ENCODE measurements at regions not wholly inside any gene's neighbourhood (a gene's known extent, or its start where the extent isn't known, plus 50 kb on each side); places are given as distances from the start of the nearest gene placed in this dataset.

DNA sequence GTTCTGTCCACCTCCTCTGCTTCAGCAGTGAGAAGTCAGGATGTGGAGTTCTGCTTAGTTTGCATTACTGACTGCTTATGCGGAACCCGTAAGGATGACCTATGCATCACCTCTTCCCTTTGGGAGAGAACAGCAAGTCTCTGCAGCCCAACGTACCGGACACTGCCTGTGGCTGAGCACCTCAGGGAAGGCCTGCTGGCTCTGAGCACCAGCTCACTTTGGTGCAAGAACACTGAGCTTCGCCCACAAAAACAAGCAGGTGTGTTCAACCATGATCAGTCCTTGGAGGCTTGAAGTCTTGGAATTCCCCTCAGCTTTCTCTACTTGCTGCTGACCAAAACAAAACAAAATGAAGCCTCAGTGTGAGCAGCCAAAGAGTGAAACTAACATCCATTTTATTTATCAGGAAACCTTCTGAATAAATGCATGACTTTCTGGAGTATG, 52.7 kb upstream of the NCK2 start:
- Mint-ChIP-seq H3K27me3 (no peaks in the 10 kb centered on the region), H3K4me3 (no peak overlapping the region), H3K4me1 (no peaks in the 10 kb centered on the region), H3K27ac (no peak overlapping the region), H3K9me3 (ENCODE audit: low read depth) (peaks cover 2% of the 10 kb centered on the region), H3K36me3 (peaks cover 1% of the 10 kb centered on the region)
- CTCF ChIA-PET, result no interaction called here
- no peak for DNase-seq
- ATAC-seq, result no peak

DNA sequence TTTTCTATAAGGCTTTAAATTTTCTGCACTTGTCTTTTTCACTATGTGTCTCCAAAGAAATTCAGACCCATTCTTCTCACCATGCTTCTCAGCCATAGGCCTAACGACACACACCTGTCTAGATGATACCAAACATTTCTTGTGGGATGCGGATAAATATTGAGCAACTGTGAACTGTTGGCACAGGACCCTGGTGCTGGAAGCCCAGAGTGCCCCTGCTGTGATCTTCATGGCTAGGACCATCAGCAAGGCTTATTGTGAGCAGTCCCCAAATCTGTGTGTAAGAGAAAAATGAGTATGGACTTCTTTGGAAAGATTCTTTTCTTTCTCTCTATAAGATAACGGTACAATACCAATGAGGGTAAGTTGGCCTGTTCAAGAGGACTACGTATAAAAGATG, 54.1 kb upstream of the NCK2 start:
- no peak for ATAC-seq
- Mint-ChIP-seq H3K27ac (no peak overlapping the region), H3K36me3 (peaks cover 1% of the 10 kb centered on the region), H3K4me3 (no peak overlapping the region), H3K9me3 (ENCODE audit: low read depth) (peaks cover 2% of the 10 kb centered on the region), H3K27me3 (no peaks in the 10 kb centered on the region), H3K4me1 (no peaks in the 10 kb centered on the region)
- CTCF ChIA-PET, result no interaction called here
- DNase-seq, result no peak

DNA sequence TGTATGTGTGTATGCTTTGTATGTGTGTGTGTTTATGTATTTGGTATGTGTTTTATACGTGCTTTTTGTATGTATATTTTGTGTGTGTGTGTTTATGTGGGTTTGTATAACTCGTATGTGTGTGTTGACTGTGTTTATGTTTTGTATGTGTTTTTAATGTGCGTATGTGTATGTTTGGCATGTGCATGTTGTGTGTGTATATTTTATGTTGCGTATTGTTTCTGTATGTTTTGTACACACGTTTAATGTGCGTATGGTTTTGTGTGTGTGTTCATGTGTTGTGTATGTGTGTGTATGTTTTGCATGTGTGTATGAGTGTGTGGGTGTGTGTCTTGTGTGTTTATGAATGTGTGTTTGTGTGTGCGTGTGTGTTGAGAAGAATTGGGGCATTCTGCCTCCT, 55.2 kb upstream of the NCK2 start:
- Mint-ChIP-seq H3K27me3 (no peaks in the 10 kb centered on the region), H3K4me3 (no peak overlapping the region), H3K9me3 (ENCODE audit: low read depth) (peaks cover 2% of the 10 kb centered on the region), H3K27ac (no peak overlapping the region), H3K36me3 (peaks cover 1% of the 10 kb centered on the region), H3K4me1 (no peaks in the 10 kb centered on the region)
- ATAC-seq, result no peak
- CTCF ChIA-PET, result no interaction called here
- DNase-seq, result no peak

DNA sequence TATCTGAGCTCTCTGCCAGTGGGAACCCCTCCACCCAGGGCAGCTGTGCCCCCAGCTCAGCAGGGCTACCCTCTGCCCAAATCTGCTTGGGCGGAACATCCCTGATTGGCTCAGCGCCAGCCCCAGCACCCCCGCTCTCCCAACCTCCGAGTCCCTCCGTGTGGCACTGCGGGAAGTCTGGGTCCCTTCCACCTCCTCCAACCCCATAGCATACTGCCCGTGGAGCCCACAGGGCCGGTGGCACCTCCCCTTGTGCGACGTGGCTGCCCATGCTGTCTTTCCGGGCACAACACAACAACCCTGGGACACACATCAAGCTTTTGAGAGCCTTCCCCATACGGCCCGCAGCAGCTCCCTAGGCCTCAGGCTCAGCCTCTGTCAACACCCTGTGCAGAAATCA, 55.8 kb upstream of the NCK2 start:
- Mint-ChIP-seq H3K9me3 (ENCODE audit: low read depth) (no peaks in the 10 kb centered on the region), H3K27me3 (no peaks in the 10 kb centered on the region), H3K27ac (no peak overlapping the region), H3K4me1 (no peaks in the 10 kb centered on the region), H3K36me3 (peaks cover 1% of the 10 kb centered on the region), H3K4me3 (no peak overlapping the region)
- ATAC-seq (no peak), DNase-seq (no peak)
- CTCF ChIA-PET, result no interaction called here

DNA sequence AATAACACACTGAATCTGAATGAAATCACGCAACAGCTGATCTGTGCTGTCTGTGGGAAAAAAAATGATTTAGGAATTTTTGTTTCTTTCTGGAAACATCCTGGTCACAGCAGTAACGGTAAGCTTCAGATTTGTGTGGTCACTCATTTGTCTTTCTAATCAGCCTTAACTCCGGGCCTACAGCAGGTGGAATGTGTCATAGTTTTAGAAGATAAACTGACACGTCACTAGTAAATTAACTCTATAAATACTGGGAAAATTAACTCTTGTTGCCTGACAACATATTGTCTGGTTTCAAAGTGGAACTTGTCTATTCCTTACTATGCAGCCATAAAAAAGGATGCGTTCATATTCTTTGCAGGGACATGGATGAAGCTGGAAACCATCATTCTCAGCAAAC, 58.1 kb upstream of the NCK2 start:
- DNase-seq, result no peak
- CTCF ChIA-PET, result no interaction called here
- peaks cover 1% of the 10 kb centered on the region for H3K36me3 Mint-ChIP-seq
- H3K27ac Mint-ChIP-seq, result no peak overlapping the region
- no peak overlapping the region for H3K4me3 Mint-ChIP-seq
- no peaks in the 10 kb centered on the region for H3K9me3 Mint-ChIP-seq (ENCODE audit: low read depth)
- no peak for ATAC-seq
- H3K4me1 Mint-ChIP-seq, result peaks cover 1% of the 10 kb centered on the region
- no peaks in the 10 kb centered on the region for H3K27me3 Mint-ChIP-seq

DNA sequence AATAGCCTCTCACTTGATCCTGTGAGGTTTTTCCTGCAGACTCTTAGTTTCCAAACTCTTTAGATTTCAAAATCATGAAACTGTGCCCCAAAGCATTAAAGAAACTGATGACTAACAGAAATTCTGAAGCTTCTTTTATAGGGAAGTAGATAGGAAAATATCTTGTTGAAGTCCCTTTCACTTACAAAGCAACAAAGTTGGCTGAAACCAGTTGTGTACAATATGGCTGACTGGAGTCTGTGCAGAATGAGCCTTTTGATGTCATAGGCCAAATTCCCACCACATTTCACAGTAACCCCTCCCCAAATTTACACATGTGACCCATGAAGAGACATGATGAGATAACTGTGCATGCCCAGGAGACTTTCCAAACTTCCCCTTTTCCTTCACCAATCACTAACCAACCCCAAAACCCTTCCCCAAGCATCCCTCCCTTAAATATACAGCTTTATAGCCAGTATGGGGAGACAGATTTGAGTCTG, 61.7 kb upstream of the NCK2 start:
- ATAC-seq (no peak), DNase-seq (no peak)
- CTCF ChIA-PET, result no interaction called here
- Mint-ChIP-seq H3K4me1 (peaks cover 4% of the 10 kb centered on the region), H3K27ac (no peak overlapping the region), H3K9me3 (ENCODE audit: low read depth) (no peaks in the 10 kb centered on the region), H3K4me3 (no peak overlapping the region), H3K27me3 (no peaks in the 10 kb centered on the region), H3K36me3 (no peaks in the 10 kb centered on the region)

DNA sequence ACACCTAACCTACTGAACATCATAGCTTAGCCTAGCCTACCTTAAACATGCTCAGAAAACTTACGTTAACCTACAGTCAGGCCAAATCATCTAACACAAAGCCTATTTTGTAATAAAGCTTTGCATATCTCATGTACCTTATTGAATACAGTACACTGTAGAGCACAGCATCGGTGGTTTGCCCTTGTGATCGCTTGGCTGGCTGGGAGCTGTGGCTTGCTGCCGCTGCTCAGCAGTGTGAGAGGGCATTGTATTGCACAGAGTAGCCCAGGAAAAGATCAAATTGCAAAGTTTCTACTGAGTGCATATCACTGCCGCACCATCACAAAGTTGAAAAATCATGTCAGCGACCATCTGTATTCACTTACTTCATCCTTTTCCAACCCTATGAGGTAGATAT, 62.3 kb upstream of the NCK2 start:
- H3K9me3 Mint-ChIP-seq (ENCODE audit: low read depth), result no peaks in the 10 kb centered on the region
- CTCF ChIA-PET, result no interaction called here
- ATAC-seq (no peak), DNase-seq (no peak)
- H3K4me3 Mint-ChIP-seq, result no peak overlapping the region
- H3K36me3 Mint-ChIP-seq, result no peaks in the 10 kb centered on the region
- no peaks in the 10 kb centered on the region for H3K27me3 Mint-ChIP-seq
- H3K4me1 Mint-ChIP-seq, result peaks cover 4% of the 10 kb centered on the region
- H3K27ac Mint-ChIP-seq, result no peak overlapping the region

DNA sequence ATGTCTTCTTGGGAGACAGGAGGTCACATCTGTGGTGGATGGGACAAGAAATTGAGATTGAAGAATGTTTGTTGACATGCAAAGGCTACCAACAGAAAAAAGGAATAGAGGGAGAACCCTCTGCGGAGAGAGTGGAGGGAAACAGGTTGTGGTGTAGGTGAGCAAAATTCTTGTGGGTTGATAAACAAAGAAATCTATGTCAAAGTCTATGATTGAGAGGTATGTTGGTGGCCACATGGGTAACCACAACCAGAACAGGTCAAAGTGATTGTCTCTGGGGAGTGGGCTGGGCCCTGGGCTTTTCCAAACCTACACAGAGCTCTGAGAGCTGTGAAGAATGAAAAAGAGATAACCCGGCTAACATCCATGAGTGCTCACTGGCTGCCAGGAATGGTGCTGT, 62.8 kb upstream of the NCK2 start:
- Mint-ChIP-seq H3K36me3 (no peaks in the 10 kb centered on the region), H3K4me1 (peaks cover 4% of the 10 kb centered on the region), H3K4me3 (no peak overlapping the region), H3K27ac (no peak overlapping the region), H3K27me3 (no peaks in the 10 kb centered on the region), H3K9me3 (ENCODE audit: low read depth) (no peaks in the 10 kb centered on the region)
- DNase-seq (no peak), ATAC-seq (no peak)
- CTCF ChIA-PET, result no interaction called here

DNA sequence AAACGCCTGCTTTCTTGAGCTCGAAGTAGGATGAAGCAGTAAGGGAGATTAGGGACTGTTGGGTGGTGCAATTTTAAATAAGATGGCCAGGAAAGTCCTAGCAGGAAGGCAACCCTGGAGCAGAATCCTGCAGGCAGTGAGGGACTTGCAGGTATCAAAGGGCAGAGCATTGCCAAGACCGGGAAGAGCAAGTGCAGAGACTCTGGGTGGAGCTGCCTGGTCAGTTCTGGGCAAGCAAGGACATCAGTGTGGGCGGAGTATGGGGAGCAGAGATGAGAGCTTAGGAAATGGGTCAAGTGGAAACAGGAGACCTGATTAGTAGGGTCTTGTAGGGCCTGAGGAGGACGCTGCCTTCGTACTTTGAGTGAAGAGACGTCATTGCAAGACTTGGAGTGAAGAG, 64.4 kb upstream of the NCK2 start:
- peaks cover 4% of the 10 kb centered on the region for H3K4me1 Mint-ChIP-seq
- H3K27ac Mint-ChIP-seq, result no peak overlapping the region
- H3K4me3 Mint-ChIP-seq, result no peak overlapping the region
- H3K9me3 Mint-ChIP-seq (ENCODE audit: low read depth), result no peaks in the 10 kb centered on the region
- H3K36me3 Mint-ChIP-seq, result no peaks in the 10 kb centered on the region
- CTCF ChIA-PET, result interaction anchor here (0.6 kb wide), 1 partner anchor 270 kb away, joined by 3 read pairs; no protein-coding TSS in a partner anchor
- H3K27me3 Mint-ChIP-seq, result no peaks in the 10 kb centered on the region
- ATAC-seq, result no peak
- no peak for DNase-seq

DNA sequence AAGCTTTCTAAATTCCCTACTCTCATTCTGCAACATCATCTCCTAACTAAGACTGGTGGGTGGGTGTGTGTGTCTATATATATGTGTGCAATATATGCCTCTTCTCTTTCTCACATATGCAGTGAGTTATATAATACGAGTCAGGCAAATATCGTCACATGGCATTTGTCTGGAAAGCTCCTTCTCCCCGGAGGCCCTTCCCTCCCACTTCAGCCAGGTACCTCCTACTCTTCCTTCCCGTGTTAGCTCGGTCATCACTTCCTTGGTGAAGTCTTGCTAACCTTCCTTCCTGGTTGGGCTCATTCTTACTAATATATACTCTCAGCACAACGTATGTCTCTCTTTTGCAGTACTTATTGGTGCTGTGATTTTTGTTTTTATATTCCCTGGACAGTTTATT, 66.4 kb upstream of the NCK2 start:
- Mint-ChIP-seq H3K27ac (no peak overlapping the region), H3K4me3 (no peak overlapping the region), H3K27me3 (no peaks in the 10 kb centered on the region), H3K9me3 (ENCODE audit: low read depth) (no peaks in the 10 kb centered on the region), H3K36me3 (no peaks in the 10 kb centered on the region), H3K4me1 (peaks cover 9% of the 10 kb centered on the region)
- CTCF ChIA-PET, result no interaction called here
- DNase-seq, result no peak
- no peak for ATAC-seq

DNA sequence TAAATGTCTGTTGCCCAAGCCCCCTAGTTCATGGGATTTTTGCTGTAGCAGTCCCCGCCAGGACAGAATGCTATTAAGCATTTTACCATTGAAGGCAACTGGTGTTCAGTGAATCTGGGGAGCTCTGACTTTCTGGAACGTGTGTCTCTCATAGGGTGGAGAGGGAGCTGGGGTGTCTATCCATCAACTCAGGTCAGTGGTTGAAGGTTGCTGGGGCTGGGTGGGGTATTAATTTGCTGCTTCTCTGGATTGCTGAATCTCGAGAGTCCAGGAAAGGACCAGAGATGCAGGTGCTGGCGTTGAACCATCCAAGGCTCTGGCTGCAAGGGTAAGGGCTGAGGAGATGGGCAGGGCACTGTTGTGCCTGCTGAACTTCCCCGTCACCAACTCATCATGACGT, 66.8 kb upstream of the NCK2 start:
- H3K36me3 Mint-ChIP-seq, result no peaks in the 10 kb centered on the region
- no peaks in the 10 kb centered on the region for H3K9me3 Mint-ChIP-seq (ENCODE audit: low read depth)
- H3K27me3 Mint-ChIP-seq, result no peaks in the 10 kb centered on the region
- no peak overlapping the region for H3K27ac Mint-ChIP-seq
- peaks cover 9% of the 10 kb centered on the region for H3K4me1 Mint-ChIP-seq
- CTCF ChIA-PET, result no interaction called here
- DNase-seq (no peak), ATAC-seq (no peak)
- no peak overlapping the region for H3K4me3 Mint-ChIP-seq

DNA sequence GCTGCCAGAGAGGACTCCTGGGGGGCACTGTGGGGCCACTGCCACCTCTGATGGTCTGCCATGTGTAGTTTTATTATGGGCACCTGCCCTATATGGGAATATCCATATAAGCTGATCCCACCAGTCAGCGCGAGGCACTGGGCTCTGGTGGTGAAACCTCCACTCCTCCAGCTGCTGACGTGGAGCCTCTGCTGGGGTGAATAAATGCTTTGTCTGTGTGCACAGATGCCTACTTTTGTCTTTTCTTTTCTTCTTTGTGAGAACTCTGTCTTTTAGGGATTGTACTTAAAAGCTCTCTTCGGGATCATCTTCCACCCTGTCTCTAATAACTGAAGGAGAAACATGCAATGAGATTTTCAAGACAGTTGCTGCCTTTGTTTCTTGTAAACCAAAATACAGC, 68.9 kb upstream of the NCK2 start:
- DNase-seq, result no peak
- ATAC-seq, result no peak
- Mint-ChIP-seq H3K27ac (no peak overlapping the region), H3K36me3 (no peaks in the 10 kb centered on the region), H3K4me1 (peaks cover 8% of the 10 kb centered on the region), H3K27me3 (no peaks in the 10 kb centered on the region), H3K9me3 (ENCODE audit: low read depth) (no peaks in the 10 kb centered on the region), H3K4me3 (no peak overlapping the region)
- CTCF ChIA-PET, result interaction anchor here (0.8 kb wide), 1 partner anchor 71 kb away, joined by 3 read pairs; no protein-coding TSS in a partner anchor

DNA sequence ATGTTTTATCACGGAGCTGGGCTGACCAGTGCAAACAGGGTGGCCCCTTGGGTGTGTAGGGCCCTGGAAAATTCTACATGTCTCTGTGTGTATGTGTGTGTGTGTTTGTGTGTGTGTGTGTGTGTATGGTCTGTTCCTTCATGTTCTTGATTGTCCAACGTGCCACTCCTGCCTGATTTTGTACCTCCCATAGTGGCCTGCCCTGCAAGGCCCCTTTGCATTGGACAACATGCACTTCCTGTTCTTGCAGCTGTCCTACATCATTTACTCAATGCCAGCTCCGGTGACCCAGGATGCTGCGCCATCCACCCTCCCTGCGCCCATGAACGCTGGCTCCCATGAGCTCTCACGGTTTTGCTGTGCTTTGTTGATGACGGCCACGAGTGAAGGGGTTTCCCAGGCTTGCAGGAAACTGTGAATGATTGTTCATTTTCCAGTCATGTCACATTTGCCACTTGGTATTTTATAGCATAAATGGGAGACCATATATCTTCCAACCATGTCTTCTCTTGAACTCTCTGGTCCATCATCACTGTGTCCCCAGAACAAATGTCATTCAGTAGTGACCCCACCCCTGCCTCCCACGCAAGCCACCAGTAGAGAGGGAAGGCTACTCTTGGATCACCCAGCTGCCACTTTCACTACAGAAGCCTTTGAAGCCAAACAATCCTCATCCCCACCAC, 69.7 kb upstream of the NCK2 start:
- Mint-ChIP-seq H3K27ac (no peak overlapping the region), H3K4me3 (no peak overlapping the region), H3K36me3 (no peaks in the 10 kb centered on the region), H3K4me1 (peaks cover 8% of the 10 kb centered on the region), H3K27me3 (no peaks in the 10 kb centered on the region), H3K9me3 (ENCODE audit: low read depth) (peaks cover 2% of the 10 kb centered on the region)
- ATAC-seq, result no peak
- DNase-seq, result no peak
- CTCF ChIA-PET, result no interaction called here

DNA sequence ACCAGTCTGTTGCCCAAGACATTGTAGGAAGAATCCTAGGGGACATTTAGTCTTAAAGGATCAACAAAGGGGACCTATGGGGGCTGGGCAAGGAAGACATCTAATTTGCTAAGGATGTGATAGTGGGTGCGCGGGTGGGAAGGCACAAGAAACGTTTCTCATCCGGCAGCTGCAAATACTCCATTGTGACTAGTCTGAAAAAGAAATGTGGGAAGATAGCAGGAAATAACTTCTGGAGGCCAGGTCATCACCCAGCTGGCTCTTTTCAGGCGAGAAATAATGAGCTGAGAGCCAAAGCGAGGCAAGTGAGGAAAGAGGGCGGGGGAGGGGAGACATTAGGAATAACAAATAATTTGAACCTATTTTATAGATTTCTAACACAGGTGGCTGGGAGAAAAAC, 70.3 kb upstream of the NCK2 start:
- Mint-ChIP-seq H3K27me3 (no peaks in the 10 kb centered on the region), H3K4me3 (no peak overlapping the region), H3K9me3 (ENCODE audit: low read depth) (peaks cover 2% of the 10 kb centered on the region), H3K36me3 (no peaks in the 10 kb centered on the region), H3K4me1 (peaks cover 8% of the 10 kb centered on the region), H3K27ac (no peak overlapping the region)
- ATAC-seq, result no peak
- DNase-seq, result no peak
- CTCF ChIA-PET, result no interaction called here

DNA sequence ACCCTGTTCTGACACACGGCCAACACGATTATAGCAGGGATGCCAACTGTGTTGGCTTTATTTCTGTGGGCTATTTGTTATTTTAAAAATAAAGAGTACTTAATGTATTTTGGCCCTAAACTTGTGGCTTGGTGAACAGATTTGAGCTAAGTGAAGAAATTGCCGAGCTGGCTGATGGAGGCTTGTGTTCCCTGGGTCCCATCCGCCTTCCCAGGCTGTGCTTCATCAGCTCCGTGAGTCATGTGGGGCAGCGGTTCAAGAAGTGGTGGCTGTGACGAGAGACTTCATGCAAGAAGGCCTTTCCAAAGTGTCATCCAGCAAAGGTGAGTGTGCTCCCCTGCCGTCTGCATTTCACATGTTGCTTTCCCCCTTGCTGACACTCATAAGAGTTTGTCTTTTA, 73.6 kb upstream of the NCK2 start:
- H3K4me1 Mint-ChIP-seq, result peaks cover 5% of the 10 kb centered on the region
- peaks cover 4% of the 10 kb centered on the region for H3K27me3 Mint-ChIP-seq
- no peak overlapping the region for H3K27ac Mint-ChIP-seq
- peaks cover 8% of the 10 kb centered on the region for H3K9me3 Mint-ChIP-seq (ENCODE audit: low read depth)
- no peak overlapping the region for H3K4me3 Mint-ChIP-seq
- CTCF ChIA-PET, result no interaction called here
- peaks cover 3% of the 10 kb centered on the region for H3K36me3 Mint-ChIP-seq
- DNase-seq (no peak), ATAC-seq (no peak)
